ENCODE measurements at regions not wholly inside any gene's neighbourhood (a gene's known extent, or its start where the extent isn't known, plus 50 kb on each side); places are given as distances from the start of the nearest gene placed in this dataset.

- TF ChIP-seq POLR2AphosphoS5 (IDR thresholded peaks at IDR 0.05; ENCODE audit: borderline replicate concordance, low read depth, low read length), result no peak
- TF ChIP-seq EZH2 (IDR thresholded peaks at IDR 0.05), result no peak
- no peak for TF ChIP-seq FOXP2 (optimal IDR thresholded peaks at IDR 0.05; ENCODE audit: control extremely low read depth, extremely low read length, insufficient read depth)
Measured at GRCh38 chr7:53965716-53966115, 576.5 kb upstream of the VSTM2A start.
